Posterior vena cava (tissue), 2 donors: ENCODE measurements at regions not wholly inside any gene's neighbourhood (a gene's known extent, or its start where the extent isn't known, plus 50 kb on each side); places are given as distances from the start of the nearest gene placed in this dataset.
"Not testable (repeated sequence)": the region's sequence is repeated elsewhere in the genome, so short reads cannot be mapped to it uniquely, and the experiment has no call there.

Experiments used
- DNase-seq: peaks from one replicate; pipeline ENCODE4 v3.0.0-alpha.2; 2020; ENCODE audit warnings: low spot score
- intact Hi-C, 2 donors: fragments of 100-400 bp; cut with DNase I; formaldehyde crosslinking; loops; one replicate each; pipeline versions ENCODE4 v1.14.1 to v1.14.2; 2022 to 2023
- donor health status: DM: yes; HTN: yes; CAD: no.
- donor health status: DM: yes; HTN: yes; CAD: no.

DNA sequence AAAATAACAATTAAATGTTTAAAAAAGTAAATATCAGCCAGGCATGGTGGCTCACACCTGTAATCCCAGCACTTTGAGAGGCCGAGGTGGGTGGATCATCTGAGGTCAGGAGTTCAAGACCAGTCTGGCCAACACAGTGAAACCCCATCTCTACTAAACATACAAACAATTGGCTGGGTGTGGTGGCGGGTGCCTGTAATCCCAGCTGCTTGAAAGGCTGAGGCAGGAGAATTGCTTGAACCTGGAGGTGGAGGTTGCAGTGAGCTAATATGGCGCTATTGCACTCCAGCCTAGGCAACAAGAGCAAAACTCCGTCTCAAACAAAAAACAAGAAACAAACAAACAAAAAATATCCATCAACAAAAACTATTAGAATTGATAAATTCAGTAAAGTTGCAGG lies 77.5 kb downstream of the SNX5 start:
- DNase-seq, intact Hi-C loops: not testable (repeated sequence)

DNA sequence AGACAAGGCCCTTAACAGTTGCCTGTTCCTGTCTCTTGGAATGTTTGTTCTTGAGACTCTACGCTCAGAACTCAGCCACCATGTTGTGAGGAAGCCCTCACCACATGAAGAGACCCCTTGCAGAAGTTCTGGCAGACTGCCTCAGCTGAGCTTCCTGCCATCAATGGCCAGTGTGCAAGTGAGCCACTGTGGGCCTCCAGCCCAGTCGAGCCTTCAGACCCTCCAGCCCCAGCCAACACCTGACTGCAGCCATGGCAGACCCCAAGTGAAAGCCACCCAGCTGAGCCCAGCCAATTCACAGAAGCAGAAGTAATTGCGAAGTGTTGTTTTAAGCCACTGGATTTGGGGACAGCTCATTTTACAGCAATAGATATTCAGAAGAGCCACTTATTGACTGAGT lies 78.3 kb downstream of the SNX5 start:
- DNase-seq = no peak
- intact Hi-C loops = no loop called here

DNA sequence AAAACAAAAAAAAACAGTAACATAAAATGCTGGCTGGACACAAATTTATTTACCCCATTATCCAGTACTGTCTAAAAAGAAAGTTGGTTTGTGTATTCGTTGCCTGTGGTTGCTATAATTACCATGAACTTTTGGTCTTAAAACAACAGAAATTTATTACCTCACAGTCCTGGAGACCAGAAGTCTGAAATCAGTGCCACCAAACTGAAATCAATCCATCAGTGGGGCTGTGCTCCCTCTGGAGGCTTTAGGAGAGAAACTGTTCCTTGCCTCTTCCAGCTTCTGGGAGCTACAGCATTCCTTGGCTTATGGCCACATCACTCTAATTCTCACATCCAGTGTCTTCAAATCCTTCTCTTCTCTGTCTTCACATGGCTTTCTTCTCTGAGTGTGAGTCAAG lies 79.4 kb downstream of the SNX5 start:
- DNase-seq = no peak
- intact Hi-C loops = no loop called here

DNA sequence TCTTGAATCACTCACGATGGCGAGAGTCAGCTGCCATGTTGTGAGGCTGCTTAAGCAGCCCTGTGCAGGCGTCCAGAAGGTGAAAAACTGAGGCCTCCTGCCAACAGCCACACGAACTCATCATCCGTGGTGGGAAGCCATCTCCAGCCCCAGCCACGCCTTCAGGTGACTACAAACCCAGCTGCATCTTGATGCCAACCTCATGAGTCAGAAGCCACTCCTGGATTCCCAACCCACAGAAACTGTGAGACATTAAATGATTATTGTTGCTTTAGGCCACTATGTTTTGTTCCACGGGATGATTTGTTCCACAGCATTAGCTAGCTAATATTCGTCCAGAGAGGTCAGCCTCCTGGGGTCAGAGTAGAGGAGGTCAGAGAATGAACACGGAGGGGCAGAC lies 80.5 kb downstream of the SNX5 start:
- intact Hi-C loops = no loop called here
- no peak for DNase-seq

DNA sequence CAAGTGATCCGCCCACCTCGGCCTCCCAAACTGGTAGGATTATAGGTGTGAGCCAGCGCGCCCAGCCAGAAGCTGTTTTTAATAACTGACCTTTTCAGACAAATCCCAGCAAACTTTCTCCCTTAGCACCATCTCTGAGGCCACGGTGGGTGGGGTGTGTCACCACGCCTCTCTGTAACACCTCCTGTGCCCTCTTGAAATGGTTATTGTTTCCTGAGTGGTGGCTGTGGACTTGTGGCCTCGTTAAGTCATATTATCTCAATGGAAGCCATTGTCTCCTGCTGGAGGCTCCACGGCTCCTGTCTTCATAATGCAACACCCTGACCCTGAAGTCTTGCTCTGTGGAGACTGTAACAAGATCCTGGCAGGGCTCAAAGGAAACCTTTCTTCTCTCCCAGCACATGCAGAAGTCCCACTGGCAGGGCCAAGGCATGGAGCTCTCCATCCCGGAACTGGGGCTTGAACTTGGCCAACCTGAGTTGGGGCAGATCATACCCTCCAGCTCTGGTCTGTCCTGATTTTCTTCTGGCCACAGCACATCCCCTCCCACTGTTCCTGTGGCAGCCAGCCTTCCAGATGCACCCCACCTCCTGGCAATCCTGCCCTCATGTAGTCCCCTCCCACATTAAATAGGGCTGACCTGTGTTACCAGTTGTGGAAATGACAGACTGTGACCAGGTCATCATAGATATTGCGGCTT lies 81.1 kb downstream of the SNX5 start:
- intact Hi-C loops = no loop called here

DNA sequence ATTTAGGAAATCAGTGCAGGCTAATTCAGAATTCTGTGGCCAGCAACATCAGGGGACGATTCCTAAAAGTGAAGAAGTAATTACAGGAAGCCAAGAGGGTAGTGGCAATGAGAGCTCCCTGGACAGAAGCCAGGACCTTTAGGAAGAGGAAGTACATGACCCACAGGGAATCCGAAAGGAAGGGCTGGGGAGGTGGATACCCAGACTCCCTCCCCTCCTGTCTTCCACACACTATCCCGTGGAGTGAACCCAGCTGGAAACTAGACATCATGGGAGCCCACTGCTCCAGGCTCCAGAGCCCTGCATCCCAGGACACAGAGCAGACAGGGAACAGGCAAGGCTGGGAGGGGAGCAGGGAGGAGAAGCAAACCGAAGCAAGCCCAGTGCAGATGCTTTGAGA lies 83.0 kb downstream of the SNX5 start:
- DNase-seq = no peak
- intact Hi-C loops = no loop called here

More for the DNA sequence above, 81.1 kb downstream of the SNX5 start:
- no peak for DNase-seq

DNA sequence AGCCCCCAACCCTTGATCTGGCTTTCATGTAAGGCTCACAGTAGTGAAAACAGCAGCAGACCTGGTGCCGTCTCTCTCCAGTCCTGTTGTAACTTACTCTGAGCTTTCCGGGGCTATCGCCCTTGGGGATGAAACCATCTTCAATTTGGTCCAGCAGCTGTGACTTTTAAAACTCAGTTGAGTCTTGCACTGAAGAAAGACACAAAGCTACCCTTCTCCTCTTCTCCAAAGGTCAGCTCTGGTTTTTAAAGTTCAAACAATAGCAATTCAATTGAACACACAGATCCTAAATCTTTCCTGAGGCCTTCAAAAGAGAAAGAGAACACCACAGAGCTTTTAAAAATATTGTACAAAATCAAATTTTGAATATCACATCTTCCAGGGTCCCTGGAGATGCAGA lies 83.5 kb downstream of the SNX5 start:
- no peak for DNase-seq
- intact Hi-C loops = no loop called here

DNA sequence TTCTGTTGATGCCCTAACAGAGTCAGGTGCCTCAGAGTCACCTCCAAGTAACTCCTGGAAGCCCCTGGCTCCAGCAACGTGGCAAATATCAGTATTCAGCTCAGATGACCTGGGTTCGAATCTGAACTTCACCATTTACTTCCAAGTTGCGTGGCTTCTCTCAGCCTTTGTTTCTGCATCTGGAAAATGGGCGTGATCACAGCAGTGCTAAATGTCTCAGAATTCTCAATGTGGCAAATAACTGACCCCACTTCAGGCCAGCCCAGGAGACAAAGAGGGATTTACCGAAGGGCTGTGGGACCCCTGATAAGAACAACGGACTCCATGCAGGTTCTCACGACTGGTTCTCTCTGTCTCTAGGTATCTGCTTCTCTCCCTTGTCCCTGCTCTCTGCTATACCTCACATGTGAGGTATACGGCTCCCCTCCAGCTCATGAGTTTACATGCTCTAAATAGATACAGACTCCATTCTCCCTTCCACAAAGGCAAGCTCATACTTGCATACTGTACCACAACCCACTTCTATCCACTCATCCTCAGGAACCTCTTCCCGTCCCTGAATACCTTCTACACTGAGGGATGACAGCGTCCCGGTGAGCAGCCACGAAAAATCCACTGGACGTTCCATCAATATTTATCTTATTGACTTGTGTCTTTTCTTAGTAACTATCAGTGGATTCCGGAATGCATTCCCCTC lies 84.1 kb downstream of the SNX5 start:
- intact Hi-C loops = no loop called here
- DNase-seq = no peak

DNA sequence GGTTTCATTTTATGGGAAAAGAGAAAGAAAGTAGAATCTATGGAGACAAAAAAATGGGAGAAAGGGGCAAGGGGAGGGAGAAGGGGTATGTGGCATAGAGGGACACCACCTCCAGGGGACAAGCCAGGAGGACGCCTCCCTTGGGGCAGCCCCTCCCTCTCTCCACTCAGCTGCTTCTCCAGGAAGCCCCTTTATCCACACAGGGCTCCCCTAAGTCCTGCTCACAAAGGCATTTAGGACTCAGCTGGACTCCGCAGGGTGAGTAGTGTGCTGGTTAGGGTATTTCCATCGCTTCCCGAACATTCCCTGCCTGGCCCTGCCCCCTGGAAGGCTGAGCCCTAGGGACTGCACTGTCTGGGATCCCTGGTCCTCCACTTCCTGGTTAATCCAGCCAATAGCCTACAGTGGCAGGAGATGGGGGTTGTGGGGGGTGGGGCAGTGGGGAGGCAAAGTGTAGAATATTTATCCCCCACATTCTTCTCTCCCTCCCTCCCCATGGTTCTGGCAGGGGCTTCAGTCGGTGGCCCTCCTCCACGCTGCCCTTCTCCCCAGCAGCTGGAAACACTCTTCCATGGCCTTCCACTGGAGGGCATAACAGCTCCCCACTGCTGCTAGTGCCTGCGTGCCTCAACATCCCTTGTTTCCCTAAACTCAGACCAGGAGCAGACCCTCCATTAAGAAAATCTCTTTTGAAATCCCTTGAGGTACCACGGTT lies 84.8 kb downstream of the SNX5 start:
- no peak for DNase-seq
- intact Hi-C loops = no loop called here

DNA sequence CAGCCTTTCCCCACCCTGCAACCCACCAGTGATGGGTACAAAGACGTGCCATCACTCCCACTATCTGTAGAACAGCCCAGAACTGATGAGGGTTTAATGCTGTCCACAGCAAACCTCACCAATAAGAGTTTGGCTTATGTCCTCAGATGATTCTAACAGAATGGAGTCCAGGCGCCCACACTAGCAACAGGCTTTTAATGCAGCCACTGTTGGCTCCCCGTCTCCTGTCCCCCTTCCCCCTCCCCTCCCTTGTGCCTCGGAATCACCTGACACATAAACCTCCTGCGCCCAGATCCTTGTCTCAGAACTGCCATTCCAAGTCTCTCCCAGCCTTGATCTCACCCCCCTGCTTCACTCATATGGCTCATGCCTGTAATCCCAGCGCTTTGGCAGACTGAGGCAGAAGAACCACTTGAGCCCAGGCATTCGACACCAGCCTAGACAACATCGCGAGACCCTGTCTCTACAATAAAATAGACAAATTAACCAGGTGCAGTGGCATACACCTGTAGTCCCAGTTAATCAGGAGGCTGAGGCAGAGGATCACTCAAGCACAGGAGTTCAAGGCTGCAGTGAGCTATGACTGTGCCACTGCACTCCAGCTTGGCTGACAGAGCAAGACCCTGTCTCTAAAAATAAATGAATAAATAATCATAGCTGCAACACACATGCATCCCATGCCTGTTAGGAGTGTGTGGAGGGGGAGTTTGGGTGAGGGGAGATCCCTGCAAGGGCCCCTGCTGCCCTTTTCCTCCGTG lies 85.6 kb downstream of the SNX5 start:
- DNase-seq = no peak
- intact Hi-C loops = no loop called here

DNA sequence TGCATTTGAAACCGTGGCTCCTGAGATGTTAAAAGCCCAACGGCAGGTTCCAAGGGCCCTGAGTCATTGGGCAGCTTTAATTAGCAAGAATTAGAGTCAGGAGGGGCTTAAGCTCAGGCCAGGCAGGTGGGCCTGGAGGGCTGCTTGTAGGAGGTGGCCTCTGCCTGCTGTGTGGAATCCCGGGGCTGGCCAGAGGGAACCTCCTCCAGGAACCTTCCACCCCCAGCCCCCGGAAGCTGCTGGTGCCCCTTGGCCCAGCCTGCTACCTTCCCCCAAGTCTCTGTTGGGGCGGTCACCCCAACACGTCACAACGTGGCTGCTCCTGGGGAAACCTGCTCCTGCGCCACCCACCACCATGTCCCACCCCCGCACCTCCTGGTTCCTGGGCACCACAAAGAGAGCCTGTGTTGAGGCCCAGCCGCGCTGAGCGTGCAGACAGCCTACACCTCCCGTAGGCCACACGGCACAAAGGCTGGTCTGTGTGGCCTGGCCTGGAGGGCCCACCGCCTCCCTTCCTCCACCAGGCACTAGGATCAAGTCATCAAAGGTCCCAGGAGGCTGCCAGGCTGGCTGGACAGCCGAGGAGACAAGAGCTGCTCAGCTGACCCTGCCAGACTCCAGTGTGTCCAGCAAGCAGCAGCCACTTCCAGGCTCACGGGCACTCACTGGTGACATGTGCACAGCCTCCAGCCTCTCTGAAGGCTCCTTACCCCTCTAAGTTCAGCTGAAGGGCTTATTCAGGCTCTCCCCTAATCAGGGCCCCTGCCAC lies 86.3 kb downstream of the SNX5 start:
- DNase-seq = no peak
- intact Hi-C loops = no loop called here

DNA sequence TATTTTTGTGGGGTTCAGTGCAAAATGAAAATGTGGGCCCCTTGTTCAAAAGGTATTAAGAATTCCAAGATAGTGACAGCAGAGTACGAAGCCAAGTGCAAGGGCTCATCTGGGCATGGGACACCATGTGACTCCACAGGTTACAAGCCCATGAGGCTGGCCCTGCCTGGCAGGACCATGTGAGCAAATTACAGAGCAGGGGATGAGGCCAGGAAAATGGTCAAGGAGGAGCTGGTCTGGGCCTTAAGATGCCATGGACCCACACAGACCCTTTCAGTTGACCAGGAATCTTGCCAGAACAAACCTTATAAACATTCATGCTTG lies 86.9 kb downstream of the SNX5 start:
- intact Hi-C loops = no loop called here
- no peak for DNase-seq

DNA sequence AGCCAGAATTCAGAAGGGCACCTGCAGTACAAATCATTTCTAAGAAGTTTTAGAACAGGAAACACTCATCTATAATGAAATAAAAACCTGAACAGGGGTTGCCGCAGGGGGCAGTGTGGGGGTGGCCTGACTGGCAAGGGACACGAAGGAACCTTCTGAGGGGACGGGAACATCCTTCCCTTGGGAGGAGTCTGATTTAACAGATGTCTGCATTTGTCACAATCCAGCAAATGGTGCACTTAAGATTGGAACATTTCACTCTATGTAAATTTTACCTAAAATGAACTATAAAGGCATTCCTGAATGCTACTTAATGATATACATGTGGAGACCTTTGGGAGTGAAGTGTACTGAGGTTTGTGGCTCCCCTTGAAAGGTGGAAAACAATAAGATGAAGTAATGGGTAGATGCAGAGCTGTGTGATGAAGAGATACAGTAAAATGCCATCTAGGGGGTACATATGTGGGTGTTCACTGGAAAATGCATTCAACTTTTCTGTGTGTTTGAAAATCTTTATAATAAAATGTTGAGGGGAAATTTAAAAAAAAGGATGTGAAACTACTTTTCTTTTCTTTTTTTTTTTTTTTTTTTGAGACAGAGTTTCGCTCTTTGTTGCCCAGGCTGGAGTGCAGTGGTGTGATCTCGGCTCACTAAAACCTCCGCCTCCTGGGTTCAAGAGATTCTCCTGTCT lies 89.5 kb downstream of the SNX5 start:
- intact Hi-C loops = no loop called here
- DNase-seq = no peak

DNA sequence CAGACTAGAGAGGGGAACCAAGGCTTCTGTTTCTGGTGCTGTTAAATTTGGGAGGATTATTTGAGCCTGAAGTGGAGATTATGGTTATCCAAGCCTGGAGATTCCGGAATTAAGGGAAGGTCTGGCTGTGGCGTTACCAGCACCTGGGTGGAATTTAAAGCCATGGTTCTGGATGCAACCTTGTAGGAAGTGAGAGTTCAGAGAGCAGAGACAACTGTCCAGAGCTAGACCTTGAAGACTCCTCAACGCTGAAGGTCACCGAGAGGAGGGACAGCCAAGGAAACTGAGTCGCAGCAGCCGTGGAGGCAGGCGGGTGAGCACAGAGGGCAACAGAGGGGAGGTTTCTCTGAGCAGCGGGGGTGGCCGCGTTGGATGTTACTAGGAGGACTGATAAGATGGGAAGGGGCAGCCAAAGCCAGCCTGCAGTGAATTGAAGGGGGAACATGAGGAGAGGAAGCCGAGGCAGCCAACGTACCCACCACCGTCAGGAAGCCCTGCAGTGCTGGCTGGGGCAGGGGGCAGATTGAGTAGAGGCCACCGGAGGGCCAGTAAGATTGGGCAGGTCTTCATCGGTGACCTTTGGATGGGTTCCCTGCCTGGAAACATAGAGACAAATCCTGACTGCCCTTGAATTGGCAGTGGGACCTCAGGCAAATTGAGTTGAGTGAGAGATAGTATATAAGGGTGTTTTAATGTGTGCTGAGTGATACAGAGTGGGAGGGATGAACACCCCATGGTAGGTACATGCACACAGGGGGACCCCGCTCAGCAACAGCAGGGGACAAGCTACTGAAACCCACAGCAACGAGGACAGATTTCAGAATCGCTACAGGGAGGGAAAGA lies 90.3 kb downstream of the SNX5 start:
- intact Hi-C loops = no loop called here
- DNase-seq = no peak

DNA sequence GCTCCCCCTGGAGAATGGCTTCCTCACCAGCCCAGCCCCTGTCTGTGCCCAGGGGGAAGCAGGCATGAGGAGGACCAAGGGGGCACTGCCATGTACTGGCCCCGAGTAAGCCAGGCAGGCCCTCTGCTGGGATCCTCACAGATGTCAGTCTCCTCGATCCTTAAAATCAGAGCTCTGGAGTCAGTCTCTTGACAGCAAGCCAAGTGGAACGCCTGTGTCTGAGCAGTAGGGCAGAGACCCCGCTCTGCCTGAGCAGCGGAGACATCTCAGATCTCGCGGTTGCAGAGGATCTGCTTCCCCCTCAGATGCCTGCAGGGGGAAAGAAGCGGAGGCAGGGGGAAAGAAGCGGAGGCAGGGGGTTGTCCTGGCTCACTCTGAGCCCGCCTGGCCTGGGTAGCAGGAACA lies 92.6 kb downstream of the SNX5 start:
- no peak for DNase-seq
- intact Hi-C loops = no loop called here

DNA sequence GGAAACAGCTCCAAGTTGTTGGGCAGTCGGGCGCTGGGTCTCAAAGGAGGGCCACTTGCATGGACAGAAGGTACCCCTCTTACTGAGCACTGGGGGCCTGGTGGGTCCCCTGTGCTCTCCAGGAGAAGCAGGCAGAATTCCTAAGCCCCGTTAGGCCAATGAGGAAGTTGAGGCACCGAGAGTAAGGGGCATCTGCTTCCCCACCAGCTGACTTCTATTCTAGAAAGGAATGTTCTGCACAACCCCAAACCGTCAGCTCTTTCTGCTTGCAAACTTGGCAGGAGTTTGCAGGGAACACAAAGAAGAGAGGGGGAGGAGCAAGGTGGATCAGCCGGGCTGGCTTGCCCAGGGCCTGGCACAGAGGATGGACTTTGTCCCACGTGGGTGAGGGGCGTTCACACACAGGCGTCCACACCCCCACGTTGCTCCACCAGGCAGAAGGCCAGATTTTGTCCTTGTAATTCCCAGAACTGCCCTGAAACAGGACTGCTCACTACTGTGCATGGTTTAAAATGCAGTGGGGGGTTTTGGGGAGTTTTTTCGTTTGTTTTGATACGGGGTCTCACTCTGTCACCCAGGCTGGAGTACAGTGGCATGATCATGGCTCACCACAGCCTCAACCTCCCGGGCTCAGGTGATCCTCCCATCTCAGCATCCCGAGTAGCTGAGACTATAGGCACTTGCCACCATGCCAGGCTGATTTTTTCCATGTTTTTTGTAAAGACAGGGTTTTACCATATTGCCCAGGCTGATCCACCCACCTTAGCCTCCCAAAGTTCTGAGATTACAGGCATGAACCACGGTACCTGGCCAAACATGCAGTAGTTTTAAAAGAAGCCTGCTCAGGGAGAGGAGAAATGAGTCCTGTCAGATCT lies 93.3 kb downstream of the SNX5 start:
- intact Hi-C loops = no loop called here
- peak; percentile 89 for DNase-seq
